ENCODE measurements at regions not wholly inside any gene's neighbourhood (a gene's known extent, or its start where the extent isn't known, plus 50 kb on each side); places are given as distances from the start of the nearest gene placed in this dataset.

DNA sequence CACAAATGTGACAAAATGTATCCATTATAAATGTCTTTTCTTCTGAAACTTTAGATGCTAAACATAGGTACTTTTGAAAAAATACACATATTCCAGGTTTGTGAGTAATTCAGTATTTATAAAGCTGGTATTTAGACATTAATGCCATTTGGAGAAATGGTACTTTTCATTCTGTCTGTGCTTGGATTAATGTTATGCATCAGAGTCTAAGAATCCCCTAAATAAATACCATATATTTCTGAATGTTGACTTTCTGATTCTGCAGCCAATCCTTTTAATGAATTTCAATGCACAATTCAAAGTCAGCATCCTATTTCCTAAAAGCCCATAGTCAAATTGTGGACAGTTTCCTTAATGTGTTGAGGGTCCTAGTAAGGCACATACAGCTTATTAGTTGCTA is 145.0 kb downstream of the DKK1 start:
- Histone ChIP-seq H3K9ac (replicated peaks; ENCODE audit: extremely low read depth, insufficient read depth, low read length) (no peak overlapping the region), H3K4me2 (ENCODE audit: insufficient read depth, low read length) (no peak overlapping the region), H4K20me1 (replicated peaks; ENCODE audit: control insufficient read depth, extremely low read depth, insufficient read depth, low read length) (no peaks in the 10 kb centered on the region), H3K79me2 (ENCODE audit: control insufficient read depth, insufficient read depth, low read length) (no peaks in the 10 kb centered on the region), H3K36me3 (ENCODE audit: control insufficient read depth in 2 of 2, extremely low read depth in 1 of 2, insufficient read depth in 2 of 2, low read length in 2 of 2) (no peaks in the 10 kb centered on the region), H3K4me1 (ENCODE audit: control insufficient read depth, extremely low read depth, insufficient read depth, low read length) (no peaks in the 10 kb centered on the region), H3K9me1 (replicated peaks; ENCODE audit: control insufficient read depth, extremely low read depth, insufficient read depth, low read length) (no peaks in the 10 kb centered on the region), H3K27ac (ENCODE audit: insufficient read depth, low read depth, low read length) (no peak overlapping the region), H3K9me3 (replicated peaks; ENCODE audit: control insufficient read depth, insufficient read depth, low read length) (no peaks in the 10 kb centered on the region), H3K27me3 (ENCODE audit: control insufficient read depth in 2 of 2, insufficient read depth in 2 of 2, low read length in 2 of 2) (no peaks in the 10 kb centered on the region), H3K4me3 (replicated peaks in 1 of 3; ENCODE audit: insufficient read depth in 1 of 3, low read depth in 1 of 3, low read length in 3 of 3) (no peak overlapping the region), H2AFZ (ENCODE audit: low read depth, low read length) (no peak overlapping the region)
- dilution Hi-C loops (cut with MboI; ENCODE audit: extremely low pct_ligation_motif_present, low sequenced_read_pairs) (no loop called here), intact Hi-C loops (cut with micrococcal nuclease) (no loop called here)
- POLR2A ChIA-PET = no interaction called here
- no peak for TF ChIP-seq FOS (IDR thresholded peaks at IDR 0.05; ENCODE audit: borderline replicate concordance, insufficient read depth, low read length)
- TF ChIP-seq JUN (IDR thresholded peaks at IDR 0.05; ENCODE audit: borderline replicate concordance, insufficient read depth, insufficient read length, low read depth) = no peak
- TF ChIP-seq GATA2 (IDR thresholded peaks at IDR 0.05; ENCODE audit: insufficient read depth, insufficient read length, low read depth, low read length) = no peak
- no peak for TF ChIP-seq MYC (IDR thresholded peaks at IDR 0.05; ENCODE audit: low read depth, low read length)
- TF ChIP-seq, protein P1, sequence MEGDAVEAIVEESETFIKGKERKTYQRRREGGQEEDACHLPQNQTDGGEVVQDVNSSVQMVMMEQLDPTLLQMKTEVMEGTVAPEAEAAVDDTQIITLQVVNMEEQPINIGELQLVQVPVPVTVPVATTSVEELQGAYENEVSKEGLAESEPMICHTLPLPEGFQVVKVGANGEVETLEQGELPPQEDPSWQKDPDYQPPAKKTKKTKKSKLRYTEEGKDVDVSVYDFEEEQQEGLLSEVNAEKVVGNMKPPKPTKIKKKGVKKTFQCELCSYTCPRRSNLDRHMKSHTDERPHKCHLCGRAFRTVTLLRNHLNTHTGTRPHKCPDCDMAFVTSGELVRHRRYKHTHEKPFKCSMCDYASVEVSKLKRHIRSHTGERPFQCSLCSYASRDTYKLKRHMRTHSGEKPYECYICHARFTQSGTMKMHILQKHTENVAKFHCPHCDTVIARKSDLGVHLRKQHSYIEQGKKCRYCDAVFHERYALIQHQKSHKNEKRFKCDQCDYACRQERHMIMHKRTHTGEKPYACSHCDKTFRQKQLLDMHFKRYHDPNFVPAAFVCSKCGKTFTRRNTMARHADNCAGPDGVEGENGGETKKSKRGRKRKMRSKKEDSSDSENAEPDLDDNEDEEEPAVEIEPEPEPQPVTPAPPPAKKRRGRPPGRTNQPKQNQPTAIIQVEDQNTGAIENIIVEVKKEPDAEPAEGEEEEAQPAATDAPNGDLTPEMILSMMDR (IDR thresholded peaks at IDR 0.05; ENCODE audit: extremely low read depth in 1 of 2, insufficient read depth in 1 of 2, low read depth in 1 of 2, low read length in 2 of 2) = no peak
- no peak for TF ChIP-seq EZH2 (IDR thresholded peaks at IDR 0.05; ENCODE audit: borderline replicate concordance, low read depth, low read length, severe bottlenecking)
- TF ChIP-seq POLR2A (IDR thresholded peaks at IDR 0.05; ENCODE audit: low read depth, low read length) = no peak
- TF ChIP-seq, protein P2, sequence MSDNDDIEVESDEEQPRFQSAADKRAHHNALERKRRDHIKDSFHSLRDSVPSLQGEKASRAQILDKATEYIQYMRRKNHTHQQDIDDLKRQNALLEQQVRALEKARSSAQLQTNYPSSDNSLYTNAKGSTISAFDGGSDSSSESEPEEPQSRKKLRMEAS (IDR thresholded peaks at IDR 0.05; ENCODE audit: insufficient read depth, insufficient read length) = no peak
- no peak for TF ChIP-seq POLR2AphosphoS5 (IDR thresholded peaks at IDR 0.05; ENCODE audit: insufficient read depth, low read depth, low read length)
- CTCF ChIA-PET = no interaction called here
- no peak for DNase-seq (ENCODE audit: low read depth, low spot score)
- FAIRE-seq = no peak
- no TSS peak for BruUV-seq (replicated peaks)
